Keratinocyte (primary cell): ENCODE measurements at regions not wholly inside any gene's neighbourhood (a gene's known extent, or its start where the extent isn't known, plus 50 kb on each side); places are given as distances from the start of the nearest gene placed in this dataset.

Experiments used
- DNase-seq: peaks from one replicate; pipeline ENCODE4 v3.0.0-alpha.2; 2011; ENCODE audit warnings: low read depth, missing footprints, low spot score
- FAIRE-seq: peaks from 2 replicates; lab custom pipeline; 2011; peaks lifted over from hg19 to GRCh38; lab: Jason Lieb, UNC
- H2AFZ ChIP-seq: 2 replicates; pipeline ENCODE4 v1.6.0; 2012; ENCODE audit warnings: low read length, control low read depth, inconsistent platforms; ENCODE audit not compliant: control insufficient read depth
- H3K27ac ChIP-seq: 2 replicates; pipeline ENCODE4 v1.5.1; 2011; ENCODE audit warnings: low read length; ENCODE audit not compliant: control insufficient read depth, insufficient read depth
- H3K27me3 ChIP-seq: 3 replicates; pipeline ENCODE4 v1.6.0; 2011; ENCODE audit warnings: low read length; ENCODE audit not compliant: control insufficient read depth, insufficient read depth; ENCODE audit errors: extremely low read depth
- H3K36me3 ChIP-seq, 2 experiments: 2 replicates in 1 of 2; 3 replicates in 1 of 2; pipeline ENCODE4 v1.5.1; 2011; ENCODE audit warnings: low read length in 2 of 2, mild to moderate bottlenecking in 1 of 2; ENCODE audit not compliant: control insufficient read depth in 2 of 2, insufficient read depth in 2 of 2; ENCODE audit errors: extremely low read depth in 1 of 2
- H3K4me1 ChIP-seq: 3 replicates; pipeline ENCODE4 v1.5.1; 2011; ENCODE audit warnings: low read length; ENCODE audit not compliant: control insufficient read depth, insufficient read depth; ENCODE audit errors: extremely low read depth
- H3K4me2 ChIP-seq: 3 replicates; pipeline ENCODE4 v1.6.0; 2011; ENCODE audit warnings: low read depth, low read length; ENCODE audit not compliant: control insufficient read depth, insufficient read depth; ENCODE audit errors: extremely low read depth
- H3K4me3 ChIP-seq, 3 experiments: fragments of 200-600 bp in 1 of 3; sonication (generic) in 1 of 3; 2 replicates in 2 of 3; 3 replicates in 1 of 3; pipeline ENCODE4 v1.5.1; 2011 to 2016; ENCODE audit warnings: low read length in 3 of 3, mild to moderate bottlenecking in 3 of 3, control low read depth in 2 of 3, inconsistent platforms in 1 of 3, low read depth in 1 of 3, mixed read lengths in 1 of 3, mixed run types in 1 of 3, moderate library complexity in 1 of 3; ENCODE audit not compliant: control insufficient read depth in 2 of 3, insufficient read depth in 2 of 3; ENCODE audit errors: extremely low read depth in 1 of 3
- H3K79me2 ChIP-seq: 2 replicates; pipeline ENCODE4 v1.6.0; 2012; ENCODE audit warnings: low read length; ENCODE audit not compliant: control insufficient read depth, insufficient read depth
- H3K9ac ChIP-seq: 3 replicates; pipeline ENCODE4 v1.6.0; 2011; ENCODE audit warnings: low read length; ENCODE audit not compliant: control insufficient read depth, insufficient read depth; ENCODE audit errors: extremely low read depth
- H3K9me1 ChIP-seq: 3 replicates; pipeline ENCODE4 v1.6.0; 2011; ENCODE audit warnings: low read length; ENCODE audit not compliant: control insufficient read depth, insufficient read depth; ENCODE audit errors: extremely low read depth
- H3K9me3 ChIP-seq: 2 replicates; pipeline ENCODE4 v1.5.1; 2012; ENCODE audit warnings: low read depth, low read length; ENCODE audit not compliant: control insufficient read depth
- H4K20me1 ChIP-seq: 3 replicates; pipeline ENCODE4 v1.6.0; 2011; ENCODE audit warnings: low read length; ENCODE audit not compliant: control insufficient read depth, insufficient read depth; ENCODE audit errors: extremely low read depth
- CTCF ChIP-seq, 3 experiments: IDR thresholded peaks in 1 of 3; conservative IDR thresholded peaks in 1 of 3; optimal IDR thresholded peaks in 1 of 3; 2 replicates in 2 of 3; 3 replicates in 1 of 3; pipeline versions ENCODE3 to v1.5.1; 2011; ENCODE audit warnings: low read length in 3 of 3, mild to moderate bottlenecking in 3 of 3, moderate library complexity in 2 of 3, control low read depth in 1 of 3, inconsistent platforms in 1 of 3; ENCODE audit not compliant: insufficient read depth in 2 of 3; ENCODE audit errors: extremely low read depth in 1 of 3
- EZH2 ChIP-seq: IDR thresholded peaks from one replicate; pipeline ENCODE4 v1.6.1; 2012; ENCODE audit warnings: inconsistent platforms, mild to moderate bottlenecking, low read length, moderate library complexity
- dilution Hi-C: fragments of 300-500 bp; cut with MboI; formaldehyde crosslinking; loops from one replicate; pipeline ENCODE4 v1.7.0; 2020; ENCODE audit warnings: low sequenced_read_pairs; ENCODE audit not compliant: extremely low pct_ligation_motif_present

DNA sequence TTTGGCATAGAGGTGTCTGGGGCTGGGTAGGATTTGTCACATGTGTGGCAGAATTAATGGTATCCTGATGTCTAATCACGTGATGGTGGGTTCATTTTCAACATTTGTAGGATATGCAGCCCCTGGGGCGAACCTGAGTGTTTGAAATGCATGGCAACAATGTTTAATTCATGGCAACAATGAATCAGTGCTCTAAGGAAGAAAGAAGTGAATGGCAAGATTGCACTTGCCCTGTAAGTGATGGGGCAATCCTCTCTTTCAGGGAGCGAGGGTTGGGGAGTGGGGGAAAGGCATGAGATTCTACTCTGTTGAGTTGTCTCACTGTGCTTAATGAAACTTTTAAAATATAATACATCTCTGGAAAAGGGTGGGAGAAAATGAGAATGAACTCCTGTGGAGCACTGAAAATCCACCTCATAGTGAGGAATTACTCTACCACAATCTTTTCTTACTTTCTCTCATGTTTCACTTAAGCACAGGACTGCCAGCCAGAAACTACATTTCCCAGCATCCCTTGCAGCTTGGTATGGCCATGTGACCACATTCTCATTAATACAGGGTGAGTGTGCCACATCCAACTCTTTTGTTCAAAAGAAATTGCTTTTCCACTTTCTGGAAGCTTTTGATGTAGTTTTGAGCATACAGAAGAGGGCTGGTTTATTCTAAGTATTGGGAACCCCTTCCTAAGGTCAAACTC lies 64.0 kb upstream of the PGM2 start:
- no peaks in the 10 kb centered on the region for H4K20me1 ChIP-seq
- DNase-seq (peak; percentile 38), FAIRE-seq (peak; percentile 93)
- no peaks in the 10 kb centered on the region for H3K27me3 ChIP-seq
- TF ChIP-seq CTCF (optimal IDR thresholded peaks at IDR 0.05 in 1 of 3, IDR thresholded peaks at IDR 0.05 in 1 of 3, conservative IDR thresholded peaks at IDR 0.05 in 1 of 3; ENCODE audit: extremely low read depth in 1 of 3, insufficient read depth in 2 of 3, low read length in 3 of 3) = no peak
- TF ChIP-seq EZH2 = no peak
- peak overlapping the region; percentile 68 for H2AFZ ChIP-seq
- H3K9me1 ChIP-seq = no peaks in the 10 kb centered on the region
- dilution Hi-C loops = no loop called here
- no peaks in the 10 kb centered on the region for H3K9me3 ChIP-seq
- H3K4me1 ChIP-seq = peaks cover 34% of the 10 kb centered on the region
- no peaks in the 10 kb centered on the region for H3K79me2 ChIP-seq
- peak overlapping the region; percentile 43 for H3K9ac ChIP-seq
- peak overlapping the region; percentile 76 for H3K4me2 ChIP-seq
- H3K36me3 ChIP-seq = no peaks in the 10 kb centered on the region
- H3K4me3 ChIP-seq = peak overlapping the region in 1 of 3 experiments; percentile 11
- peak overlapping the region; percentile 84 for H3K27ac ChIP-seq

DNA sequence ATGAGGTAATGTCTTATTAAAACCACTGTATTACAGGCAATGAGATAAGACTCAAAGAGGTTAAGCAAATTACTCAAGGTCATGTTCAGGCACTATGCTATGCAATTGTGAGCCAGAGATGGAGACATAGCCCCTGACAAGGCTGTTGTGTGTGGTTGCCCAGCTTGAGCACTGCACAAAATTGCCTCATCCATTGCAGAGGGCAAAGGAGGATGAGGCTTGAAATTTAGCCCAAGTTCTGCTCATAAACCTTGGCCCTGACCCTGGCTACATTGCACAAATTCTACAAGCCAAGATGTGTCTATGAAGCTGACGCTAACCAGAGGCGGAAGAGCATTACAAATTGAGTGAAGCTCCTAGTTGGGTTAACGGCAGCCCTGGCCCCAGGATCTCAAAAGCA lies 65.6 kb upstream of the PGM2 start:
- dilution Hi-C loops = no loop called here
- H3K27me3 ChIP-seq = no peaks in the 10 kb centered on the region
- no peak for TF ChIP-seq CTCF (optimal IDR thresholded peaks at IDR 0.05 in 1 of 3, IDR thresholded peaks at IDR 0.05 in 1 of 3, conservative IDR thresholded peaks at IDR 0.05 in 1 of 3; ENCODE audit: extremely low read depth in 1 of 3, insufficient read depth in 2 of 3, low read length in 3 of 3)
- no peak for TF ChIP-seq EZH2
- H3K27ac ChIP-seq = no peak overlapping the region
- no peak overlapping the region for H3K4me3 ChIP-seq
- H3K9ac ChIP-seq = no peak overlapping the region
- H3K9me3 ChIP-seq = no peaks in the 10 kb centered on the region
- FAIRE-seq (no peak), DNase-seq (no peak)
- no peaks in the 10 kb centered on the region for H4K20me1 ChIP-seq
- H3K36me3 ChIP-seq = no peaks in the 10 kb centered on the region
- H3K4me2 ChIP-seq = no peak overlapping the region
- peaks cover 32% of the 10 kb centered on the region for H3K4me1 ChIP-seq
- H3K9me1 ChIP-seq = no peaks in the 10 kb centered on the region
- H2AFZ ChIP-seq = no peak overlapping the region
- H3K79me2 ChIP-seq = no peaks in the 10 kb centered on the region
